ENCODE measurements at regions not wholly inside any gene's neighbourhood (a gene's known extent, or its start where the extent isn't known, plus 50 kb on each side); places are given as distances from the start of the nearest gene placed in this dataset.
A peak's percentile ranks its signal among the peaks of the same experiment; 100 is the strongest.
"Not testable (repeated sequence)": the region's sequence is repeated elsewhere in the genome, so short reads cannot be mapped to it uniquely, and the experiment has no call there.

- no peak overlapping the region for H3K4me3 ChIP-seq (replicated peaks in 1 of 2; ENCODE audit: low read depth in 2 of 2, low read length in 2 of 2)
- TF ChIP-seq CTCF (IDR thresholded peaks at IDR 0.05; ENCODE audit: low read depth, low read length): no peak
- DNase-seq (ENCODE audit: low read depth in 2 of 2): no peak
Measured at GRCh38 chr2:242017086-242017485, 147.6 kb downstream of the RTP5 start.

- DNase-seq (ENCODE audit: low read depth in 2 of 2); H3K4me3 ChIP-seq (replicated peaks in 1 of 2; ENCODE audit: low read depth in 2 of 2, low read length in 2 of 2): not testable (repeated sequence)
Measured at GRCh38 chr2:242018416-242018815, 148.9 kb downstream of the RTP5 start.

- no peak overlapping the region for H3K4me3 ChIP-seq (replicated peaks in 1 of 2; ENCODE audit: low read depth in 2 of 2, low read length in 2 of 2)
- no peak for DNase-seq (ENCODE audit: low read depth in 2 of 2)
- no peak for TF ChIP-seq CTCF (IDR thresholded peaks at IDR 0.05; ENCODE audit: low read depth, low read length)
Measured at GRCh38 chr2:242019344-242019743, 149.8 kb downstream of the RTP5 start.

DNA sequence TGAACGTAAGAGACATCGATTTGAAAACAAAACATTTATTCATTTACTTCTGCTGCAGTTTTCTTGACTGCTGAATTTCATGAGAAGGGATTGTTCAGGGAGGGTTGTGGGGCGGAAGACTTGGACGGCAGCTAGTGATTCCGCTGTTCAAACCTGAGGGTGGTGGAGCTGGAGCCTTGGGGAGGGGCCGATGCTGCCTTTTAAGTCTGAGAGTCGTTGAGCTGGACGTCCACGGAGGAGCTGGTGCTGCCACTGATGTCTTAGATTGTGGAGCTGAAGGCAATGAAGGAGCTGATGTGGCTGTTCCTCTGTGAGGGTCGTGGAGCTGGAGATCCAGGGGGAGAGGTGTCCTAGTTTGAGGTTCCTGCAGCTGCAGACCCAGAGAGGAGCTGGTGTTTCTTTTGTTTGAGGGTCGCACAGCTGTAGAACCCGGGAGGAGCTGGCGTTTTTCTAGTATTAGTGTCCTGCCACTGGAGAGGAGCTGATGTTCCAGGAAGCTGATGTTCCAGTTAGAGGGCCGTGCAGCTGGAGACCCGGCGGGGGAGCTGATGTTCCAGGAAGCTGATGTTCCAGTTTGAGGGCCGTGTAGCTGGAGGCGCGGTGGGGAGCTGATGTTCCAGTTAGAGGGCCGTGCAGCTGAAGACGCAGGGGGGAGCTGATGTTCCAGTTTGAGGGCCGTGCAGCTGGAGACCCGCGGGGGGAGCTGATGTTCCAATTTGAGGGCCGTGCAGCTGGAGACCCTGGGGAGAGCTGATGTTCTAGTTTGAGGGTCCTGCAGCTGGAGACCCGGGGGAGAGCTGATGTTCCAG is 150.9 kb downstream of the RTP5 start:
- DNase-seq (ENCODE audit: low read depth in 2 of 2): peak; percentile 20 to 24
- peak; percentile 21 for TF ChIP-seq CTCF (IDR thresholded peaks at IDR 0.05; ENCODE audit: low read depth, low read length)
- no peak overlapping the region for H3K4me3 ChIP-seq (replicated peaks in 1 of 2; ENCODE audit: low read depth in 2 of 2, low read length in 2 of 2)

- DNase-seq (ENCODE audit: low read depth in 2 of 2): no peak
- no peak for TF ChIP-seq CTCF (IDR thresholded peaks at IDR 0.05; ENCODE audit: low read depth, low read length)
- H3K4me3 ChIP-seq (replicated peaks in 1 of 2; ENCODE audit: low read depth in 2 of 2, low read length in 2 of 2): no peak overlapping the region
Measured at GRCh38 chr2:242022550-242023290, 153.2 kb downstream of the RTP5 start.

- no peak for TF ChIP-seq CTCF (IDR thresholded peaks at IDR 0.05; ENCODE audit: low read depth, low read length)
- no peak for DNase-seq (ENCODE audit: low read depth in 2 of 2)
- H3K4me3 ChIP-seq (replicated peaks in 1 of 2; ENCODE audit: low read depth in 2 of 2, low read length in 2 of 2): no peak overlapping the region
Measured at GRCh38 chr2:242024751-242025355, 155.3 kb downstream of the RTP5 start.

Measured in cardiac fibroblast (primary cell).